Osteocyte (in vitro differentiated cells): ENCODE measurements at regions not wholly inside any gene's neighbourhood (a gene's known extent, or its start where the extent isn't known, plus 50 kb on each side); places are given as distances from the start of the nearest gene placed in this dataset.
"Not testable (repeated sequence)": the region's sequence is repeated elsewhere in the genome, so short reads cannot be mapped to it uniquely, and the experiment has no call there.

Experiments
- DNase-seq: peaks from one replicate; pipeline ENCODE4 v3.0.0; 2021; ENCODE audit warnings: mixed read lengths; ENCODE audit not compliant: unreplicated experiment; ENCODE audit errors: extremely low spot score
- H3K27ac Mint-ChIP-seq: one replicate; pipeline ENCODE4 v1.8.0; 2021; ENCODE audit warnings: mild to moderate bottlenecking, mixed read lengths; ENCODE audit not compliant: unreplicated experiment
- H3K27me3 Mint-ChIP-seq: one replicate; pipeline ENCODE4 v1.8.0; 2021; ENCODE audit warnings: mixed read lengths; ENCODE audit not compliant: unreplicated experiment
- H3K36me3 Mint-ChIP-seq: one replicate; pipeline ENCODE4 v1.8.0; 2021; ENCODE audit warnings: mixed read lengths; ENCODE audit not compliant: unreplicated experiment
- H3K4me1 Mint-ChIP-seq: one replicate; pipeline ENCODE4 v1.8.0; 2021; ENCODE audit warnings: mixed read lengths; ENCODE audit not compliant: unreplicated experiment
- H3K4me3 Mint-ChIP-seq: one replicate; pipeline ENCODE4 v1.8.0; 2021; ENCODE audit warnings: mild to moderate bottlenecking, moderate library complexity, mixed read lengths; ENCODE audit not compliant: unreplicated experiment
- H3K9me3 Mint-ChIP-seq: one replicate; pipeline ENCODE4 v1.8.0; 2021; ENCODE audit warnings: mixed read lengths; ENCODE audit not compliant: unreplicated experiment
- CTCF ChIP-seq: fragments of 200-600 bp; sonication (generic); IDR thresholded peaks from 2 replicates; pipeline ENCODE4 v1.5.0; 2021; ENCODE audit warnings: antibody characterized with exemption, mild to moderate bottlenecking, moderate library complexity

GRCh38 chr14:103232831-103233319, 101.2 kb upstream of the EIF5 start:
- Mint-ChIP-seq H3K9me3 (peaks cover 3% of the 10 kb centered on the region), H3K4me3 (no peak overlapping the region), H3K27me3 (peaks cover 24% of the 10 kb centered on the region), H3K4me1 (no peaks in the 10 kb centered on the region), H3K27ac (no peak overlapping the region), H3K36me3 (no peaks in the 10 kb centered on the region)
- DNase-seq, result no peak
- TF ChIP-seq CTCF, result no peak

GRCh38 chr14:103233328-103233727, 100.7 kb upstream of the EIF5 start:
- H3K9me3 Mint-ChIP-seq, result peaks cover 7% of the 10 kb centered on the region
- DNase-seq, result no peak
- no peaks in the 10 kb centered on the region for H3K4me1 Mint-ChIP-seq
- no peak overlapping the region for H3K27ac Mint-ChIP-seq
- peaks cover 27% of the 10 kb centered on the region for H3K27me3 Mint-ChIP-seq
- no peak for TF ChIP-seq CTCF
- no peak overlapping the region for H3K4me3 Mint-ChIP-seq
- peaks cover 3% of the 10 kb centered on the region for H3K36me3 Mint-ChIP-seq

- not testable (repeated sequence) for H3K36me3 Mint-ChIP-seq, H3K4me1 Mint-ChIP-seq, H3K27ac Mint-ChIP-seq, H3K4me3 Mint-ChIP-seq, DNase-seq
- H3K27me3 Mint-ChIP-seq, result peaks cover 30% of the 10 kb centered on the region
- peaks cover 19% of the 10 kb centered on the region for H3K9me3 Mint-ChIP-seq
Observed at GRCh38 chr14:103234826-103235225, 99.2 kb upstream of the EIF5 start.

- H3K4me3 Mint-ChIP-seq, H3K27ac Mint-ChIP-seq, DNase-seq, H3K4me1 Mint-ChIP-seq, H3K36me3 Mint-ChIP-seq: not testable (repeated sequence)
- Mint-ChIP-seq H3K27me3 (peaks cover 30% of the 10 kb centered on the region), H3K9me3 (peaks cover 19% of the 10 kb centered on the region)
Observed at GRCh38 chr14:103235506-103235905, 98.5 kb upstream of the EIF5 start.

GRCh38 chr14:103239751-103240150, 94.3 kb upstream of the EIF5 start:
- no peak overlapping the region for H3K4me3 Mint-ChIP-seq

GRCh38 chr14:103241531-103241930, 92.5 kb upstream of the EIF5 start:
- no peak overlapping the region for H3K27ac Mint-ChIP-seq
- H3K36me3 Mint-ChIP-seq, result peaks cover 4% of the 10 kb centered on the region
- DNase-seq, result no peak
- H3K9me3 Mint-ChIP-seq, result peaks cover 19% of the 10 kb centered on the region
- H3K27me3 Mint-ChIP-seq, result peaks cover 36% of the 10 kb centered on the region
- TF ChIP-seq CTCF, result no peak
- H3K4me1 Mint-ChIP-seq, result peaks cover 5% of the 10 kb centered on the region
- no peak overlapping the region for H3K4me3 Mint-ChIP-seq

More at GRCh38 chr14:103239751-103240150, 94.3 kb upstream of the EIF5 start:
- Mint-ChIP-seq H3K27ac (no peak overlapping the region), H3K36me3 (peaks cover 4% of the 10 kb centered on the region), H3K9me3 (peaks cover 19% of the 10 kb centered on the region), H3K4me1 (no peaks in the 10 kb centered on the region), H3K27me3 (peaks cover 45% of the 10 kb centered on the region)
- DNase-seq, result no peak
- no peak for TF ChIP-seq CTCF
